C4-2B (cell line): ENCODE measurements at regions not wholly inside any gene's neighbourhood (a gene's known extent, or its start where the extent isn't known, plus 50 kb on each side); places are given as distances from the start of the nearest gene placed in this dataset.

ENCODE experiments used
- H3K27ac ChIP-seq: fragments of 450-650 bp; 2 replicates; pipeline ENCODE4 v1.5.1; 2017
- CTCF ChIP-seq: fragments of 450-650 bp; conservative IDR thresholded peaks from 2 replicates; pipeline ENCODE4 v1.5.1; 2017; ENCODE audit warnings: mild to moderate bottlenecking
- ZFX ChIP-seq: fragments of 450-650 bp; IDR thresholded peaks from 2 replicates; pipeline ENCODE4 v1.6.1; 2017

DNA sequence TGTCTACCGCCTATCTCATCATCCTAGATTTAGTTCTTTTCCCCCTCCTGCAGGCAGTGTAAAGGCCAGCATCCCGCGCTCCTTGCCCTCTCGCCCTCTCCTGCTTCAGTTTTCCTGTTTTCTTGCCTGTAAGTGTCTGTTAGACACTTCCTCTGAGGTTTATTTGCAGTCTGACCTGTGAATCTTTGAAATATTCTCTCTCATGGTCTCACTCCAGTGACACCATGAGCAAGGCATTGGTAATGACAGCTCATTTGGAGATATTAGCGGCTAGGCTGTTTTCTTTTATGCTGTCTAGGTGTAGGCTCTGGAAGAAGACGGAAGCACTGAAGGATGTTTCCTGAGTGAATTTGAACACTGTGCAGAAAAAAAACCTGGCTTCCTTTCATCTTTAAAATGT is 179.6 kb downstream of the KDR start:
- no peak for TF ChIP-seq ZFX
- TF ChIP-seq CTCF, result no peak
- H3K27ac ChIP-seq, result no peak overlapping the region

DNA sequence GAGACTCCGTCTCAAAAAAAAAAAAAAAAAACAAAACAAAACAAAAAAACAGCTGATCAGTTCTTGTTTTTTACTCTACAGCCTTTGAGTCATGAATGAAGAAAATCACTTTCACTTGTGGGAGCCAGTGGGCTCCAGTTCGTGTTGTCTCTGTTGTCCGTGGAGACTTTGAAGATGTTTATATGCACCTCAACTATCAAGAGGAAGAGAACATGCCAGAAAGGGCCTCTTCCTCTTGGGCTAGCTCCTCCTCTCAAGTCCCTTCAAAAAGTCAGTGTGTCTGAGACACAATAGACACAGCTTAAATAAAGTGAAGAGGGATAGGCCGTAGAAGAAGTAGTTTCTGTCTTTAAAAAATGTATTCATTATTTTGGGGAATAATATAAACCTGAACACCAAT is 182.7 kb downstream of the KDR start:
- TF ChIP-seq CTCF (no peak), ZFX (no peak)
- H3K27ac ChIP-seq, result no peak overlapping the region

- TF ChIP-seq CTCF (no peak), ZFX (no peak)
- no peak overlapping the region for H3K27ac ChIP-seq
Measured at GRCh38 chr4:54941994-54942552, 183.3 kb downstream of the KDR start.

GRCh38 chr4:54940996-54941865 is 184.2 kb downstream of the KDR start:
- TF ChIP-seq ZFX (no peak), CTCF (no peak)
- no peak overlapping the region for H3K27ac ChIP-seq

DNA sequence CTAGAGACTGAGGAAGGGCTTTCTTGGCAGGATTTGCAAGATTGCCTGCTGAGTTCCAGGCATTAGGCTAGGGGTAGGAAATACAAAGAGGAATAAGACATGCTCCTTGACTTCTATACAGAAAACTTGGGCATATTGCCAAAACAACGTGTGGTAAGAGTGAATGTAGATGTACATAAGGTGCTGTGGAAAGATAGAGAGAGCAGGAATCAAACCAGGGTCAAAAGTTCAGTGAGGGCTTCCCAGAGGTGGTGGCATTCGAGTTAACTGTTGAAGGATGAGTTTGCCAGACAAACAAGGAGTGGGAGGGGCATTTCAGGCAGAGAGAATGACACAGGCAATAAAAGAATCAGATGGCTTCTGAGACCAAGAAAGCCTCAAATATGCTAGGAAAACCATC is 187.9 kb downstream of the KDR start:
- H3K27ac ChIP-seq, result no peak overlapping the region; the same call in 1 of the 2 replicates
- TF ChIP-seq CTCF (no peak), ZFX (no peak)

DNA sequence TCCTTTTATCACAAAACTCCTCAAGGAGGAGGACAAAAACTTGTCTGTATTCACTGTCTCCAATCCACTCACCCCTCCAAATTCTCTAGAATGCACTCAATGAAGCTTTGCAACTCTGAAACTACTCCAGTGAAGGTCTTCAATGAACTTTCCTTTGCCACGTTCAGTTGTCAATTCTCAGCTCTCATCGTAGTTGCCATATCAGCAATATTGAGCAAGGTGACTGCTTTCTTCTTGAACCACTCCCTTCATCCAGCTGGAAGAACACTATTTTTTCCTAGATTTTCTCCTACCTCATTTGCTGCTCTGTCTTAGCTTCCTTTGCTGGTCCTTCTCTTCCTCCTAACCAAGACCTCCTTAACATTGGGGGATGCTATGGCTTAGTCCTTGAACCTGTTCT is 191.8 kb downstream of the KDR start:
- TF ChIP-seq ZFX (no peak), CTCF (no peak)
- H3K27ac ChIP-seq, result no peak overlapping the region

DNA sequence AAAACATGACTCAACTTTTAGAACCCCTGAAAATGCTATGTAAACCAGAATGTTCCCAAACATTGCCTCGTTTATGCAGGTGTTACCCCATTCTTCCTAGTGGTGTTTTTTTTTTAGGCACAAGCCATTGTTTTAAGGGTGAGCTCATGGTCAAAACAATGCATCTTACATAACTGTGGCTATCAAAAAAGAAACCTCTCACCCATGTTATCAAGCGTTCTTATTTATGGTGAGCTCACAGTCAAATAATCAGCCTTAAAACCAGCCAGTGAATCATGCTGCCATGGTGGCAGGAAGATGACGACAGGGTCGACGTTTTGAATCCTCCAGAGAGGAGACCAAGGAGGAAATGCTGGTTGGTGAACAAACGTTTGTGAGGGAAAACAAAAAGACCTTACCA is 195.2 kb downstream of the KDR start:
- TF ChIP-seq ZFX (no peak), CTCF (no peak)
- H3K27ac ChIP-seq, result no peak overlapping the region
